ENCODE measurements at regions not wholly inside any gene's neighbourhood (a gene's known extent, or its start where the extent isn't known, plus 50 kb on each side); places are given as distances from the start of the nearest gene placed in this dataset.

DNA sequence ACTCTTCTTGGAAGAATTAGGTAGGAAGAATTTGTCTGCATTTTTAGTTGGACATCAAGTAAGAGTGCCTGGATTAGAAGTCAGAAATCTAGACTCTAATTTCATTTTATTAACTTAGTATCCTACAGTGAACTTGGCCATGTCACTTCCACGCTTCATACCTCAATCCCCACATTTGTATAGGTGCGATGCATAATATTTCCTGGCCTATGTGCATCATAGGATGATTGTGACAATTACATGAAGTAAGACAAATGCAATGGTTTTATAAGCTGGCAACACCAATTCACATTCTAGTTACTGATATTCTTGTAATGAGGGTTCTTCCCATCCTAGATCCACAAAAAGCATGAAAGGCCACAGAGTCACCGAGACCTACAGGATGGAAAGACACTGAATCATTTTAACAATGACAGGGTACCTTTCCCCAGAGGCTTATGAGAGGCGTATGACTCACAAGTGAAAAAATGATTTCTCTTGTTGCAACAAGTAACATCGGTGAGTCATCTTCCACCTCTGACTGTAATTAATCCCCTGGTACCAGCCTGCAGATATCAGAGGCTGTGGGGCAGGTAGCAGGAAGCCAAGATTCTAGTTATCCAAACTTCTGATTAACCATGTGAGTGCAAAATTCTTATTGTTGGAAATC lies 56.0 kb upstream of the OR5AK2 start:
- no peaks in the 10 kb centered on the region for H3K9me3 ChIP-seq
- no peaks in the 10 kb centered on the region for H3K27me3 ChIP-seq
- 50% methylated on average over 5 of the region's 5 CpGs for WGBS
- no peak for DNase-seq (ENCODE audit: low spot score in 2 of 2)
- peaks cover 4% of the 10 kb centered on the region for H3K4me1 ChIP-seq
- no peak overlapping the region for H3K27ac ChIP-seq
- no peaks in the 10 kb centered on the region for H3K36me3 ChIP-seq
- no peak for TF ChIP-seq CTCF (IDR thresholded peaks at IDR 0.05)
- TF ChIP-seq POLR2A (IDR thresholded peaks at IDR 0.05) = no peak
- no peak for TF ChIP-seq POLR2AphosphoS5 (IDR thresholded peaks at IDR 0.05)
- TF ChIP-seq EP300 (IDR thresholded peaks at IDR 0.05) = no peak
- no peak overlapping the region for H3K4me3 ChIP-seq

- TF ChIP-seq EP300 (IDR thresholded peaks at IDR 0.05) (no peak), POLR2AphosphoS5 (IDR thresholded peaks at IDR 0.05) (no peak), POLR2A (IDR thresholded peaks at IDR 0.05) (no peak), CTCF (IDR thresholded peaks at IDR 0.05) (no peak)
- Histone ChIP-seq H3K4me3 (no peak overlapping the region), H3K4me1 (no peaks in the 10 kb centered on the region), H3K27me3 (no peaks in the 10 kb centered on the region), H3K9me3 (no peaks in the 10 kb centered on the region), H3K36me3 (no peaks in the 10 kb centered on the region), H3K27ac (no peak overlapping the region)
- 0% methylated on average over 1 of the region's 1 CpG for WGBS
- DNase-seq (ENCODE audit: low spot score in 2 of 2) = no peak
Measured at GRCh38 chr11:56923116-56923515, 65.6 kb upstream of the OR5AK2 start.

DNA sequence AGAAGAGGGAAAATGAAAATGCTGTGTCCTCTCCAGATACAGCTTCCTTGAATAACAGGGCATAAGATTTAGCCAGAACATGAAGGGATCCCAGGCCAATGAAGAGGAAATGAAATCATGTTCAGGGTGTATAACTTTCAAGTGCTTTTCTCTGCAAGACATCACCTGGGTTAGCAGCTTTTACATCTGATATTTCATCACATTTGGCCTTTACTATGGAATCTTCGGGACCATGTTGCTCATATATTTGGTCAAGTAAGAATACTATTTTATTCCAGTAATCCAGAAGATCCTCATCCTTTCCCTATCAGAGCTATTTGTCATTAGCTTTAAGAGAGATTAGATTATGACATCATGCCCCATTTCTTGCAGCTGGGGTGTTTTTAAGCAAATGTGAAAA lies 66.3 kb upstream of the OR5AK2 start:
- Histone ChIP-seq H3K36me3 (no peaks in the 10 kb centered on the region), H3K4me3 (no peak overlapping the region), H3K27me3 (no peaks in the 10 kb centered on the region), H3K27ac (no peak overlapping the region), H3K4me1 (no peaks in the 10 kb centered on the region), H3K9me3 (no peaks in the 10 kb centered on the region)
- TF ChIP-seq POLR2AphosphoS5 (IDR thresholded peaks at IDR 0.05) (no peak), POLR2A (IDR thresholded peaks at IDR 0.05) (no peak), EP300 (IDR thresholded peaks at IDR 0.05) (no peak), CTCF (IDR thresholded peaks at IDR 0.05) (no peak)
- no peak for DNase-seq (ENCODE audit: low spot score in 2 of 2)
- WGBS = 97% methylated on average over 1 of the region's 1 CpG

DNA sequence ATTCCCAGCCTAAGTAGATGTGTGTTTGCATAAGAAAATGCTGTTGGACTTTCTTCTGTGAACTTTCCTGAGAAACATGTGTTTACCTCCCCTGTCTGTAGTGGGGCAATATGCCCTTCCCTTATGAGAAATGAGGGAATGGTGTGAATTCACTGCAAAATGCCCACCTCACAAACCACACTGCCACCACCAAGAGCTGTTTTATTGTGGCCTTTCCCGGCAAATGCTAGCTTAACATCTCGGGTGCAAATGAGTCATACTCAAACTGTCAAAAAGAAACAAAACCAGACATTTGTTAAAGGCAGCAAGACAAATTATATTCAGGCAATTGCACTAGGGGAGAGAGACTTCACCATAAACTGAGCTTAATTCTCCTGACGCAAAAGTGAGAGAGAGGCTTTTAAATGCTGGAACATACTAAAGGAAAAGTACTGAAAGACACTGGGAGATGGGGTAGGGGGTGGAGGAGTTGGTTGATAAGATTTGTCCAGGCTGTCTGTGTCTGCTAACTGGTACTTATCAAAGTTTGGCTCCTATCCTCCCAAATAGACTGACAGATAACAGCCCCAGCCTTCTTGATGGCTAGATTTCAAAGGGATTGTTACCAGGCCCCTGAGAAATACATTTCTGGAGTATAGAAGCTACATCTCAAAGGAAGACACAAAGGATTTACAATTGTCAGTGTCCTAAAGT lies 70.9 kb upstream of the OR5AK2 start:
- Histone ChIP-seq H3K9me3 (no peaks in the 10 kb centered on the region), H3K27ac (no peak overlapping the region), H3K36me3 (no peaks in the 10 kb centered on the region), H3K27me3 (no peaks in the 10 kb centered on the region), H3K4me1 (no peaks in the 10 kb centered on the region), H3K4me3 (no peak overlapping the region)
- TF ChIP-seq POLR2A (IDR thresholded peaks at IDR 0.05) (no peak), EP300 (IDR thresholded peaks at IDR 0.05) (no peak), CTCF (IDR thresholded peaks at IDR 0.05) (no peak)
- no peak for DNase-seq (ENCODE audit: low spot score in 2 of 2)
- WGBS = 80% methylated on average over 3 of the region's 3 CpGs

DNA sequence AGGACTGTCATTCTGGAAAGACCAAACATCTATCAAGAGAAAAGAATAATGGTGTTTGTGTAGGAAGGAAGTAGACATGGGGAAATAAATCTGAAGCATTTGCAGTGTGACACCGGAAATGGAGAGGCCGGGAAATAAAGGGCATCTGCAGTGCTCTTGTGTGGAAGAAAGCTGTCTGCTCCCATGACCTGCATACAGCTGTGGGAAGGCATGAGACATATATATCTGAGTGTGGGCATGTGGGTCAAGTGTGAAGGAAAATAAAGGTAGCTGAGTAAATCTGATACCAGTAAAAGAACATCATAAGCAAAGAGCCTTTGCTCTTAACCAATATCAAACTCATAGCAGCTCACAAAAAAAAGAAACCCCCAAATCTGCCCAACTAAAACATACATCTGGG lies 72.1 kb upstream of the OR5AK2 start:
- Histone ChIP-seq H3K27me3 (no peaks in the 10 kb centered on the region), H3K27ac (no peak overlapping the region), H3K4me1 (no peaks in the 10 kb centered on the region), H3K4me3 (no peak overlapping the region), H3K36me3 (no peaks in the 10 kb centered on the region), H3K9me3 (no peaks in the 10 kb centered on the region)
- DNase-seq (ENCODE audit: low spot score in 2 of 2) = no peak
- WGBS = 51% methylated on average over 2 of the region's 2 CpGs
- TF ChIP-seq CTCF (IDR thresholded peaks at IDR 0.05) (no peak), EP300 (IDR thresholded peaks at IDR 0.05) (no peak), POLR2A (IDR thresholded peaks at IDR 0.05) (no peak), POLR2AphosphoS5 (IDR thresholded peaks at IDR 0.05) (no peak)

Data from suprapubic skin (tissue), 4 donors.